GM18505 (cell line): ENCODE measurements at regions not wholly inside any gene's neighbourhood (a gene's known extent, or its start where the extent isn't known, plus 50 kb on each side); places are given as distances from the start of the nearest gene placed in this dataset.

ENCODE experiments used
- ATAC-seq: cut with Tn5 transposase; IDR thresholded peaks from one replicate; pipeline ENCODE4 v1.9.1; 2021; ENCODE audit not compliant: unreplicated experiment
- POLR2A ChIP-seq: IDR thresholded peaks from 4 replicates; pipeline ENCODE4 v1.6.1; 2011; ENCODE audit warnings: borderline replicate concordance; ENCODE audit not compliant: insufficient read depth, insufficient read length; ENCODE audit errors: extremely low read depth

GRCh38 chr10:81116990-81117389 is 579.3 kb downstream of the SH2D4B start:
- no peak for TF ChIP-seq POLR2A
- ATAC-seq = no peak

GRCh38 chr10:81127931-81128330 is 590.2 kb downstream of the SH2D4B start:
- no peak for TF ChIP-seq POLR2A
- ATAC-seq = no peak

- TF ChIP-seq POLR2A = no peak
- ATAC-seq = no peak
Measured at GRCh38 chr10:81130014-81130413, 592.3 kb downstream of the SH2D4B start.

GRCh38 chr10:81135851-81136250 is 598.1 kb downstream of the SH2D4B start:
- peak; percentile 96 for ATAC-seq
- no peak for TF ChIP-seq POLR2A

GRCh38 chr10:81136261-81136660 is 598.6 kb downstream of the SH2D4B start:
- no peak for TF ChIP-seq POLR2A

GRCh38 chr10:81145975-81146374 is 608.3 kb downstream of the SH2D4B start:
- no peak for TF ChIP-seq POLR2A
- no peak for ATAC-seq

More at GRCh38 chr10:81136261-81136660, 598.6 kb downstream of the SH2D4B start:
- ATAC-seq = peak; percentile 30

- no peak for TF ChIP-seq POLR2A
Measured at GRCh38 chr10:81146436-81146835, 608.7 kb downstream of the SH2D4B start.

GRCh38 chr10:81152656-81153055 is 615.0 kb downstream of the SH2D4B start:
- TF ChIP-seq POLR2A = no peak

More at GRCh38 chr10:81146436-81146835, 608.7 kb downstream of the SH2D4B start:
- ATAC-seq = no peak

GRCh38 chr10:81157681-81158080 is 620.0 kb downstream of the SH2D4B start:
- ATAC-seq = no peak
- TF ChIP-seq POLR2A = no peak

More at GRCh38 chr10:81152656-81153055, 615.0 kb downstream of the SH2D4B start:
- no peak for ATAC-seq

GRCh38 chr10:81177651-81178244 is 640.0 kb downstream of the SH2D4B start:
- no peak for TF ChIP-seq POLR2A
- no peak for ATAC-seq

- no peak for TF ChIP-seq POLR2A
- no peak for ATAC-seq
Measured at GRCh38 chr10:81179324-81179723, 641.6 kb downstream of the SH2D4B start.

- TF ChIP-seq POLR2A = no peak
Measured at GRCh38 chr10:81179805-81180452, 642.2 kb downstream of the SH2D4B start.

GRCh38 chr10:81182296-81182695 is 644.6 kb downstream of the SH2D4B start:
- no peak for TF ChIP-seq POLR2A

More at GRCh38 chr10:81179805-81180452, 642.2 kb downstream of the SH2D4B start:
- peak; percentile 82 for ATAC-seq

GRCh38 chr10:81192221-81192788 is 654.6 kb downstream of the SH2D4B start:
- ATAC-seq = no peak

More at GRCh38 chr10:81182296-81182695, 644.6 kb downstream of the SH2D4B start:
- ATAC-seq = no peak

More at GRCh38 chr10:81192221-81192788, 654.6 kb downstream of the SH2D4B start:
- TF ChIP-seq POLR2A = no peak
